OCI-LY1 (cell line): ENCODE measurements at regions not wholly inside any gene's neighbourhood (a gene's known extent, or its start where the extent isn't known, plus 50 kb on each side); places are given as distances from the start of the nearest gene placed in this dataset.

Experiments
- EZH2 ChIP-seq: fragments of 200-600 bp; sonication (generic), shearing (Covaris generic); IDR thresholded peaks from 2 replicates; pipeline ENCODE4 v1.8.0; 2017; ENCODE audit warnings: borderline replicate concordance, mixed run types, mild to moderate bottlenecking, antibody characterized with exemption, low read length, moderate library complexity, mixed read lengths
- TF ChIP-seq, protein P1 (sequence below): fragments of 200-600 bp; sonication (generic), shearing (Covaris generic); IDR thresholded peaks from 2 replicates; pipeline ENCODE4 v1.5.1; 2017; ENCODE audit warnings: mild to moderate bottlenecking, antibody characterized with exemption, low read length, moderate library complexity, mixed read lengths

DNA sequence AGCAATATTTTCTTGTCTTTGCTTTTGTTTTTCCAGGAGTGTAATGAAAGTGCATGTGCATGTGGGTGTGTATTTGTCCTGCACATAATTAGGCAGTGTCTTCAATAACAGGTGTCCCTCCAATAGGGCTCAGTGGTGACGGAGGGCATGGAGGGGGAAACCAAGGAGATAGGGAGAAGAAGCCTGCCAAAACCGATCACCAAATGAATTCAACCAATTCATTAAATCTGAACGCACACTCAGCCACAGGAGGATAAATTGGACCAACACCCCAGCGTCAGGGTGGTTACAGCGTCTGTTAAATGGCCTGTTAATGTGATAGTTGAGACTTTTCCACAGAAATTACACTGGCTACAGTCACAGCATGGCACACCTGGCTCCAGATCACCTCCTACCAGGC is 527.6 kb downstream of the CD83 start:
- TF ChIP-seq, protein P1, sequence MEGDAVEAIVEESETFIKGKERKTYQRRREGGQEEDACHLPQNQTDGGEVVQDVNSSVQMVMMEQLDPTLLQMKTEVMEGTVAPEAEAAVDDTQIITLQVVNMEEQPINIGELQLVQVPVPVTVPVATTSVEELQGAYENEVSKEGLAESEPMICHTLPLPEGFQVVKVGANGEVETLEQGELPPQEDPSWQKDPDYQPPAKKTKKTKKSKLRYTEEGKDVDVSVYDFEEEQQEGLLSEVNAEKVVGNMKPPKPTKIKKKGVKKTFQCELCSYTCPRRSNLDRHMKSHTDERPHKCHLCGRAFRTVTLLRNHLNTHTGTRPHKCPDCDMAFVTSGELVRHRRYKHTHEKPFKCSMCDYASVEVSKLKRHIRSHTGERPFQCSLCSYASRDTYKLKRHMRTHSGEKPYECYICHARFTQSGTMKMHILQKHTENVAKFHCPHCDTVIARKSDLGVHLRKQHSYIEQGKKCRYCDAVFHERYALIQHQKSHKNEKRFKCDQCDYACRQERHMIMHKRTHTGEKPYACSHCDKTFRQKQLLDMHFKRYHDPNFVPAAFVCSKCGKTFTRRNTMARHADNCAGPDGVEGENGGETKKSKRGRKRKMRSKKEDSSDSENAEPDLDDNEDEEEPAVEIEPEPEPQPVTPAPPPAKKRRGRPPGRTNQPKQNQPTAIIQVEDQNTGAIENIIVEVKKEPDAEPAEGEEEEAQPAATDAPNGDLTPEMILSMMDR: no peak
- TF ChIP-seq EZH2: no peak
